A172 (cell line): ENCODE measurements at regions not wholly inside any gene's neighbourhood (a gene's known extent, or its start where the extent isn't known, plus 50 kb on each side); places are given as distances from the start of the nearest gene placed in this dataset.
"Not testable (repeated sequence)": the region's sequence is repeated elsewhere in the genome, so short reads cannot be mapped to it uniquely, and the experiment has no call there.

Source experiments
- DNase-seq: peaks from one replicate; pipeline ENCODE4 v3.0.0-alpha.2; 2015; ENCODE audit warnings: low spot score

- no peak for DNase-seq
Observed at GRCh38 chr6:115873901-115874300, 186.8 kb downstream of the FRK start.

- DNase-seq: no peak
Observed at GRCh38 chr6:115870464-115870863, 190.2 kb downstream of the FRK start.

- no peak for DNase-seq
Observed at GRCh38 chr6:115865914-115866313, 194.8 kb downstream of the FRK start.

- no peak for DNase-seq
Observed at GRCh38 chr6:115863211-115863610, 197.5 kb downstream of the FRK start.

- not testable (repeated sequence) for DNase-seq
Observed at GRCh38 chr6:115861658-115862057, 199.0 kb downstream of the FRK start.

GRCh38 chr6:115859577-115859976 lies 201.1 kb downstream of the FRK start:
- not testable (repeated sequence) for DNase-seq

GRCh38 chr6:115854866-115855665 lies 205.6 kb downstream of the FRK start:
- no peak for DNase-seq

- no peak for DNase-seq
Observed at GRCh38 chr6:115847671-115848070, 213.0 kb downstream of the FRK start.

GRCh38 chr6:115843945-115844344 lies 216.7 kb downstream of the FRK start:
- no peak for DNase-seq

GRCh38 chr6:115842338-115842737 lies 218.4 kb downstream of the FRK start:
- DNase-seq: no peak

- DNase-seq: no peak
Observed at GRCh38 chr6:115839583-115840181, 221.0 kb downstream of the FRK start.

GRCh38 chr6:115838763-115839401 lies 221.8 kb downstream of the FRK start:
- DNase-seq: peak; percentile 56

- no peak for DNase-seq
Observed at GRCh38 chr6:115838216-115838615, 222.5 kb downstream of the FRK start.

GRCh38 chr6:115836374-115836773 lies 224.3 kb downstream of the FRK start:
- not testable (repeated sequence) for DNase-seq

GRCh38 chr6:115835314-115835713 lies 225.4 kb downstream of the FRK start:
- no peak for DNase-seq

- not testable (repeated sequence) for DNase-seq
Observed at GRCh38 chr6:115834542-115834941, 226.1 kb downstream of the FRK start.

GRCh38 chr6:115832786-115833185 lies 227.9 kb downstream of the FRK start:
- no peak for DNase-seq

GRCh38 chr6:115832186-115832585 lies 228.5 kb downstream of the FRK start:
- DNase-seq: no peak

GRCh38 chr6:115830895-115831294 lies 229.8 kb downstream of the FRK start:
- peak; percentile 67 for DNase-seq

GRCh38 chr6:115821798-115822197 lies 238.9 kb downstream of the FRK start:
- DNase-seq: no peak

- DNase-seq: no peak
Observed at GRCh38 chr6:115819506-115819905, 241.2 kb downstream of the FRK start.

- DNase-seq: no peak
Observed at GRCh38 chr6:115817161-115817560, 243.5 kb downstream of the FRK start.

- no peak for DNase-seq
Observed at GRCh38 chr6:115814907-115815306, 245.8 kb downstream of the FRK start.
